Smooth muscle cell (in vitro differentiated cells): ENCODE measurements at regions not wholly inside any gene's neighbourhood (a gene's known extent, or its start where the extent isn't known, plus 50 kb on each side); places are given as distances from the start of the nearest gene placed in this dataset.
A peak's percentile ranks its signal among the peaks of the same experiment; 100 is the strongest.
"Not testable (repeated sequence)": the region's sequence is repeated elsewhere in the genome, so short reads cannot be mapped to it uniquely, and the experiment has no call there.

ENCODE experiments used
- DNase-seq: peaks from one replicate; lab custom pipeline; 2025; ENCODE audit not compliant: unreplicated experiment; lab: John Stamatoyannopoulos, UW
- H2AFZ ChIP-seq: fragments of 200-600 bp; sonication (generic); 2 replicates; pipeline ENCODE4 v1.6.0; 2016; ENCODE audit warnings: antibody characterized with exemption, low read depth, mild to moderate bottlenecking
- H3F3A ChIP-seq: fragments of 200-600 bp; sonication (generic); 2 replicates; pipeline ENCODE4 v1.6.0; 2017; ENCODE audit warnings: antibody characterized with exemption, low read depth
- H3K27ac ChIP-seq: fragments of 200-600 bp; sonication (generic); 2 replicates; pipeline ENCODE4 v1.5.1; 2016; ENCODE audit warnings: low read depth, mild to moderate bottlenecking
- H3K27me3 ChIP-seq: fragments of 200-600 bp; sonication (generic); 2 replicates; pipeline ENCODE4 v1.6.1; 2016; ENCODE audit warnings: low read depth, mild to moderate bottlenecking
- H3K36me3 ChIP-seq: fragments of 200-600 bp; sonication (generic); 2 replicates; pipeline ENCODE4 v1.5.1; 2016; ENCODE audit warnings: low read depth
- H3K4me1 ChIP-seq: fragments of 200-600 bp; sonication (generic); 2 replicates; pipeline ENCODE4 v1.5.1; 2016; ENCODE audit warnings: low read depth
- H3K4me2 ChIP-seq: fragments of 200-600 bp; sonication (generic); 2 replicates; pipeline ENCODE4 v1.6.0; 2016; ENCODE audit warnings: mild to moderate bottlenecking
- H3K4me3 ChIP-seq: fragments of 200-600 bp; sonication (generic); 2 replicates; pipeline ENCODE4 v1.5.1; 2016; ENCODE audit warnings: mild to moderate bottlenecking
- H3K79me2 ChIP-seq: fragments of 200-600 bp; sonication (generic); 2 replicates; pipeline ENCODE4 v1.6.0; 2016; ENCODE audit warnings: low read depth, mild to moderate bottlenecking
- H3K9ac ChIP-seq: fragments of 200-600 bp; sonication (generic); 2 replicates; pipeline ENCODE4 v1.6.0; 2016; ENCODE audit warnings: low read depth
- H3K9me3 ChIP-seq: fragments of 200-600 bp; sonication (generic); replicated peaks from 2 replicates; pipeline ENCODE4 v1.5.1; 2016; ENCODE audit warnings: low read depth
- H4K20me1 ChIP-seq: fragments of 200-600 bp; sonication (generic); 2 replicates; pipeline ENCODE4 v1.6.0; 2016; ENCODE audit warnings: low read depth
- CTCF ChIP-seq: fragments of 200-600 bp; sonication (generic); IDR thresholded peaks from 2 replicates; pipeline ENCODE4 v1.5.1; 2017; ENCODE audit warnings: borderline replicate concordance, mild to moderate bottlenecking, antibody characterized with exemption; ENCODE audit not compliant: insufficient read depth, poor library complexity, severe bottlenecking
- WGBS: methylation state at CpG from one replicate; pipeline ENCODE4 v1.1.7; 2016; ENCODE audit warnings: low lambda C conversion rate; 5-methylcytosine and 5-hydroxymethylcytosine counted together

- not testable (repeated sequence) for H3K36me3 ChIP-seq, H3K79me2 ChIP-seq, H3K9me3 ChIP-seq, H3K27me3 ChIP-seq, H4K20me1 ChIP-seq, H3K4me3 ChIP-seq, H3F3A ChIP-seq, H3K4me2 ChIP-seq, H2AFZ ChIP-seq, DNase-seq, H3K9ac ChIP-seq, H3K4me1 ChIP-seq, H3K27ac ChIP-seq
- 96% methylated on average over 1 of the region's 1 CpG for WGBS
Observed at GRCh38 chr21:27887808-27888455, 921.0 kb upstream of the ADAMTS5 start.

GRCh38 chr21:27885296-27885711, 918.4 kb upstream of the ADAMTS5 start:
- Histone ChIP-seq H3K36me3 (no peaks in the 10 kb centered on the region), H3K4me3 (no peak overlapping the region), H3K9me3 (no peaks in the 10 kb centered on the region), H3K4me2 (no peak overlapping the region), H3F3A (no peaks in the 10 kb centered on the region), H3K27ac (no peak overlapping the region), H4K20me1 (no peaks in the 10 kb centered on the region), H2AFZ (no peak overlapping the region), H3K27me3 (no peaks in the 10 kb centered on the region), H3K9ac (no peak overlapping the region), H3K79me2 (no peaks in the 10 kb centered on the region), H3K4me1 (no peaks in the 10 kb centered on the region)
- WGBS, result 96% methylated on average over 31 of the region's 31 CpGs
- no peak for DNase-seq
- no peak for TF ChIP-seq CTCF

GRCh38 chr21:27881331-27881730, 914.4 kb upstream of the ADAMTS5 start:
- H3K36me3 ChIP-seq, H3K9ac ChIP-seq, DNase-seq, H3F3A ChIP-seq, H4K20me1 ChIP-seq, H3K9me3 ChIP-seq, H3K4me1 ChIP-seq, H3K4me2 ChIP-seq, H3K79me2 ChIP-seq, H3K27ac ChIP-seq, H2AFZ ChIP-seq, H3K27me3 ChIP-seq, H3K4me3 ChIP-seq: not testable (repeated sequence)
- 88% methylated on average over 3 of the region's 3 CpGs for WGBS

- DNase-seq, result not testable (repeated sequence)
Observed at GRCh38 chr21:27872411-27872810, 905.5 kb upstream of the ADAMTS5 start.

GRCh38 chr21:27870755-27871154, 903.9 kb upstream of the ADAMTS5 start:
- not testable (repeated sequence) for H3K4me3 ChIP-seq, H3K4me2 ChIP-seq, H4K20me1 ChIP-seq, H3K36me3 ChIP-seq, H3K27me3 ChIP-seq, H3K27ac ChIP-seq, DNase-seq, H3K79me2 ChIP-seq, H2AFZ ChIP-seq, H3K9me3 ChIP-seq, H3K4me1 ChIP-seq, H3F3A ChIP-seq, H3K9ac ChIP-seq

More at GRCh38 chr21:27872411-27872810, 905.5 kb upstream of the ADAMTS5 start:
- H3K79me2 ChIP-seq, H3F3A ChIP-seq, H4K20me1 ChIP-seq, H3K36me3 ChIP-seq, H3K4me3 ChIP-seq, H3K9ac ChIP-seq, H3K9me3 ChIP-seq, H3K4me2 ChIP-seq, H3K27me3 ChIP-seq, H2AFZ ChIP-seq, H3K4me1 ChIP-seq, H3K27ac ChIP-seq: not testable (repeated sequence)
- 68% methylated on average over 2 of the region's 2 CpGs for WGBS

- not testable (repeated sequence) for H3K9ac ChIP-seq, DNase-seq
- WGBS, result 76% methylated on average over 3 of the region's 3 CpGs
Observed at GRCh38 chr21:27860314-27860955, 893.5 kb upstream of the ADAMTS5 start.

GRCh38 chr21:27858053-27858825, 891.4 kb upstream of the ADAMTS5 start:
- not testable (repeated sequence) for H3K4me1 ChIP-seq, H3K36me3 ChIP-seq, H4K20me1 ChIP-seq, H2AFZ ChIP-seq, H3F3A ChIP-seq, H3K79me2 ChIP-seq, H3K9me3 ChIP-seq, H3K9ac ChIP-seq, H3K27me3 ChIP-seq, DNase-seq, H3K4me3 ChIP-seq
- Histone ChIP-seq H3K4me2 (peak overlapping the region; percentile 74), H3K27ac (peak overlapping the region; percentile 47)
- 90% methylated on average over 5 of the region's 5 CpGs for WGBS

More at GRCh38 chr21:27860314-27860955, 893.5 kb upstream of the ADAMTS5 start:
- not testable (repeated sequence) for H3K4me1 ChIP-seq, H3K4me2 ChIP-seq, H3K27me3 ChIP-seq, H3K36me3 ChIP-seq, H4K20me1 ChIP-seq, H3K9me3 ChIP-seq, H2AFZ ChIP-seq, H3F3A ChIP-seq, H3K79me2 ChIP-seq, H3K4me3 ChIP-seq
- H3K27ac ChIP-seq, result peak overlapping the region; percentile 15
